Urinary bladder (tissue), 3 donors: ENCODE measurements at regions not wholly inside any gene's neighbourhood (a gene's known extent, or its start where the extent isn't known, plus 50 kb on each side); places are given as distances from the start of the nearest gene placed in this dataset.
"Not testable (repeated sequence)": the region's sequence is repeated elsewhere in the genome, so short reads cannot be mapped to it uniquely, and the experiment has no call there.

Experiments used
- DNase-seq: peaks from one replicate; pipeline ENCODE4 v3.0.0-alpha.2; 2015; ENCODE audit errors: extremely low spot score
- H3K27ac ChIP-seq: one replicate; pipeline ENCODE4 v1.5.1; 2013; ENCODE audit warnings: low read depth, mild to moderate bottlenecking, moderate library complexity
- H3K36me3 ChIP-seq: one replicate; pipeline ENCODE4 v1.6.1; 2013; ENCODE audit warnings: mild to moderate bottlenecking, moderate library complexity; ENCODE audit not compliant: insufficient read depth
- H3K4me1 ChIP-seq: one replicate; pipeline ENCODE4 v1.6.1; 2013; ENCODE audit warnings: mild to moderate bottlenecking, moderate library complexity; ENCODE audit not compliant: insufficient read depth
- H3K4me3 ChIP-seq: one replicate; pipeline ENCODE4 v1.5.1; 2013; ENCODE audit warnings: low read depth, low read length
- WGBS: extraction: QIAGEN DNeasy Blood & Tissue Kit; methylation state at CpG from one replicate; pipeline ENCODE4 v1.1.7; 2013; 5-methylcytosine and 5-hydroxymethylcytosine counted together
- donor health status: healthy with polysubstance abuse.
- donor health status: healthy.

DNA sequence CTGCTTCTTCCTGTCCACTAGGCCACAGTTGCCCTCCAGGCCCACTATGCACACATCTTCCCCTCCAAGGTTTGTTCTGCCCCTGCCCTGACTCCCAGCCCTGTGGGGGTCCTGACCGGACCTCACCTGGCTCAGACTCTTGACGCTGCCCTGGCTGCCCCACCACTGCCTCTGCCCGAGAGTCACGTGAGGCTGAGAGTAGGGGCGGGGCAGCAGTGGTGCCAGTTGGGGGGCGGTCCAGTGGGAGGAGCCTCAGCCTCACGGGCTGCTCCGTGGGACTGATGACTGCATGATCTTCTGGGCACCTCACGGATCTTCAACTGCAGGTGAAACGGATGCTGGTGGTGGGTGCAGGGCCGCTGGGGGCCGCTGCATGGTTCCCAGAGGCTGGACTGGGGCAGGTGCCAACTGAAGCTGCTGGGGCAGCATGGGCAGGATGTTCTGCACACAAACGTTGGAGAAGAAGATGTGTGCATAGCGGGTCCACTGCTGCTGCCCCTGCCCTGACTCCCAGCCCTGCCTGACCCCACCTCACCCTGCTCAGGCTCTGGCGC, 77.6 kb downstream of the HHIPL2 start:
- not testable (repeated sequence) for H3K36me3 ChIP-seq, H3K4me1 ChIP-seq, DNase-seq, H3K4me3 ChIP-seq, H3K27ac ChIP-seq
- WGBS = 82% methylated on average over 15 of the region's 15 CpGs

DNA sequence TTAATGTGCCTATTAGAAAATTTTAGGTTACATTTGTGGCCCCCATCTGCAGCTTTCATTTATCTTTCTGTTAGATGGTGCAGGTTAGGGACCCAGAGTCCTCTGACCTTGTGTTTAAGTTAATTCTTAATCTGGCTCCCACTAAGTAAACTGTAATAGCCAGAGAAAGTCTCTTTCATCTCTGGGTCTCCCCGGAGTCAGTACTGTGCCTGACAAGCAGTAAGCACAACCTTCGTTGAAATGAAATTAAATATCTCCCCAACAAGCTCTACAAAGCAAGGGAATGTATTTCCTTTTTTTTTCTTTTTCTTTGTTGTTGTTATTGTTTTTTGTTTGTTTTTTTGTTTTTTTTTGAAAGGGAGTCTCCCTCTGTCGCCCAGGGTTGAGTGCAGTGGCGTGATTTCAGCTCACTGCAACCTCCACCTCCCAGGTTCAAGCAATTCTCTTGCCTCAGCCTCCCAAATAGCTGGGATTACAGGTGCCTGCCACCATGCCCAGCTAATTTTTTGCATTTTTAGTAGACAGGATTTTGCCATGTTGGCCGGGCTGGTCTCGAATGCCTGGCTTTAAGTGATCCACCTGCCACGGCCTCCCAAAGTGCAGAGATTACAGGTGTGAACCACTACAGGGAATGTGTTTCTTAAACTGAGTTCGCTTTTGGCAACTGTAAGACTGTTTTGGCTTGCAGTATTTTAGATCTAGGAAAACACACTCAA, 81.6 kb downstream of the HHIPL2 start:
- WGBS = 90% methylated on average over 8 of the region's 8 CpGs
- Histone ChIP-seq H3K36me3 (no peaks in the 10 kb centered on the region), H3K27ac (no peak overlapping the region), H3K4me3 (no peak overlapping the region), H3K4me1 (no peaks in the 10 kb centered on the region)
- no peak for DNase-seq

- no peaks in the 10 kb centered on the region for H3K36me3 ChIP-seq
- H3K4me3 ChIP-seq = peak overlapping the region; percentile 21
- WGBS = 2% methylated on average over 46 of the region's 46 CpGs
- H3K27ac ChIP-seq = no peak overlapping the region
- DNase-seq = peak; percentile 31
- no peaks in the 10 kb centered on the region for H3K4me1 ChIP-seq
These were observed 82.5 kb downstream of the HHIPL2 start for GRCh38 chr1:222465211-222466041.

- DNase-seq = peak; percentile 50
- peak overlapping the region; percentile 21 for H3K4me3 ChIP-seq
- H3K36me3 ChIP-seq = no peaks in the 10 kb centered on the region
- H3K4me1 ChIP-seq = no peaks in the 10 kb centered on the region
- no peak overlapping the region for H3K27ac ChIP-seq
- WGBS = 24% methylated on average over 10 of the region's 10 CpGs
These were observed 83.1 kb downstream of the HHIPL2 start for GRCh38 chr1:222464841-222465210.

GRCh38 chr1:222463059-222463730, 84.7 kb downstream of the HHIPL2 start:
- H3K36me3 ChIP-seq = no peaks in the 10 kb centered on the region
- H3K4me3 ChIP-seq = no peak overlapping the region
- no peak overlapping the region for H3K27ac ChIP-seq
- DNase-seq = no peak
- H3K4me1 ChIP-seq = no peaks in the 10 kb centered on the region
- WGBS = 87% methylated on average over 8 of the region's 8 CpGs

- DNase-seq = no peak
- Histone ChIP-seq H3K27ac (no peak overlapping the region), H3K36me3 (no peaks in the 10 kb centered on the region), H3K4me3 (no peak overlapping the region), H3K4me1 (no peaks in the 10 kb centered on the region)
- 73% methylated on average over 2 of the region's 2 CpGs for WGBS
These were observed 85.3 kb downstream of the HHIPL2 start for GRCh38 chr1:222462601-222463000.

GRCh38 chr1:222461941-222462340, 86.0 kb downstream of the HHIPL2 start:
- H3K36me3 ChIP-seq = no peaks in the 10 kb centered on the region
- DNase-seq = no peak
- 75% methylated on average over 2 of the region's 2 CpGs for WGBS
- no peak overlapping the region for H3K27ac ChIP-seq
- no peak overlapping the region for H3K4me3 ChIP-seq
- H3K4me1 ChIP-seq = no peaks in the 10 kb centered on the region

- Histone ChIP-seq H3K36me3 (no peaks in the 10 kb centered on the region), H3K4me3 (no peak overlapping the region), H3K4me1 (no peaks in the 10 kb centered on the region), H3K27ac (no peak overlapping the region)
- WGBS = 47% methylated on average over 3 of the region's 3 CpGs
- DNase-seq = no peak
These were observed 88.3 kb downstream of the HHIPL2 start for GRCh38 chr1:222459652-222460051.

GRCh38 chr1:222457513-222457912, 90.4 kb downstream of the HHIPL2 start:
- 74% methylated on average over 1 of the region's 1 CpG for WGBS
- no peaks in the 10 kb centered on the region for H3K36me3 ChIP-seq
- H3K4me1 ChIP-seq = no peaks in the 10 kb centered on the region
- no peak overlapping the region for H3K4me3 ChIP-seq
- no peak for DNase-seq
- no peak overlapping the region for H3K27ac ChIP-seq

- 91% methylated on average over 1 of the region's 1 CpG for WGBS
- Histone ChIP-seq H3K36me3 (no peaks in the 10 kb centered on the region), H3K4me3 (no peak overlapping the region), H3K4me1 (no peaks in the 10 kb centered on the region), H3K27ac (no peak overlapping the region)
- no peak for DNase-seq
These were observed 90.8 kb downstream of the HHIPL2 start for GRCh38 chr1:222457084-222457483.

GRCh38 chr1:222455188-222455879, 92.6 kb downstream of the HHIPL2 start:
- Histone ChIP-seq H3K4me1 (no peaks in the 10 kb centered on the region), H3K36me3 (no peaks in the 10 kb centered on the region), H3K27ac (no peak overlapping the region), H3K4me3 (no peak overlapping the region)
- 9% methylated on average over 16 of the region's 16 CpGs for WGBS
- peak; percentile 69 for DNase-seq

- Histone ChIP-seq H3K27ac (no peak overlapping the region), H3K36me3 (no peaks in the 10 kb centered on the region), H3K4me3 (no peak overlapping the region), H3K4me1 (no peaks in the 10 kb centered on the region)
- no peak for DNase-seq
- WGBS = 26% methylated on average over 13 of the region's 13 CpGs
These were observed 93.1 kb downstream of the HHIPL2 start for GRCh38 chr1:222454782-222455181.

DNA sequence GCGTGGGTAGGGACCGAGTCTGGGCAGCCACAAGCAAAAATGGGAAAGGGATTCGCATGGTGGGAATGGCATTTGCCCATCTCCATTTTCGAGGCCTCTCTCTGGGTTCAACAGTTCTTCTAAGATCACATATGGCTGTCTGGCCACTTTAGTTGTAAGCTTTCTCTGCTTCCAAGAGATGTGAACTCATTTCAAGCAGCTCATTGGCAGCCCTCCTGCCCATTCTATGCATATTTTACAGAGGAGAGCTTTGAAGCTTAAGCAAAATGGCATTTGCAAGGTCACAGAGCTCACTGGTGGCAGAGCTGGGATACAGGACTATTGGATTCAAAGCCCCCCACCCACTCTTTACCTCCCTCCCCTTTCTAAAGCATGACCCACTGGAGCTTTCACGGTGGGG, 93.7 kb downstream of the HHIPL2 start:
- no peak for DNase-seq

More for the DNA sequence above, 93.7 kb downstream of the HHIPL2 start:
- no peak overlapping the region for H3K4me3 ChIP-seq
- no peaks in the 10 kb centered on the region for H3K36me3 ChIP-seq
- 87% methylated on average over 5 of the region's 5 CpGs for WGBS
- H3K4me1 ChIP-seq = no peaks in the 10 kb centered on the region
- H3K27ac ChIP-seq = no peak overlapping the region
